Vagina (tissue), 2 donors: ENCODE measurements at regions not wholly inside any gene's neighbourhood (a gene's known extent, or its start where the extent isn't known, plus 50 kb on each side); places are given as distances from the start of the nearest gene placed in this dataset.

Source experiments
- CTCF ChIP-seq, 3 experiments: fragments of 450-650 bp in 2 of 3; fragments of 200-600 bp in 1 of 3; sonication (generic) in 1 of 3; IDR thresholded peaks; one replicate each; pipeline ENCODE4 v1.5.1; 2017 to 2019; ENCODE audit warnings: antibody characterized with exemption in 3 of 3, mild to moderate bottlenecking in 2 of 3, moderate library complexity in 2 of 3
- POLR2AphosphoS5 ChIP-seq, 2 donors: sonication (generic); formaldehyde crosslinking; IDR thresholded peaks; one replicate each; pipeline ENCODE4 v1.9.0; 2017; ENCODE audit warnings: antibody characterized with exemption in 2 of 2, mild to moderate bottlenecking in 2 of 2, low read depth in 1 of 2; ENCODE audit not compliant: insufficient read depth in 1 of 2

- TF ChIP-seq CTCF (IDR thresholded peaks at IDR 0.05) (no peak), POLR2AphosphoS5 (IDR thresholded peaks at IDR 0.05; ENCODE audit: insufficient read depth in 1 of 2, low read depth in 1 of 2) (no peak)
Observed at GRCh38 chr13:111940892-111941291, 126.1 kb upstream of the SOX1 start.
